ENCODE measurements at regions not wholly inside any gene's neighbourhood (a gene's known extent, or its start where the extent isn't known, plus 50 kb on each side); places are given as distances from the start of the nearest gene placed in this dataset.

DNA sequence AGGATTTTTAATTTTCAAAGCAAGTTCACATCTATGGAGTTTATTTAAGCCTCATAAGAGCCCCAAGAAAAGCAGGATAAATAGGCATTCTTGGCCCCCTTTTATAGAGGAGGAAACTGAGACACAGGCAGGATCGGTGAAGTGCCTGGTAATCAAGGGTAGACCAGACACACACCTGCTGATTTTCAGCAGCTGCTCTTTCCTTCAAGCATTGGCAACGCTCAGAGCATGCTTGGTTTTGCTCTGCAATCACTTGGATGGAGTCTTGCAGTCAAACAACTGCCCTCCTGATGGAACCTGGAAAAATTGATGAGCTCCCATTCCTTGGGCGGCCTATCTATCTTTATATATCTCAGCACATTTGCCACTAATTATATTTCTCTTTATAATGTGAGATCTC, 478.9 kb upstream of the CAMK1G start:
- TF ChIP-seq TRIM28 (IDR thresholded peaks at IDR 0.05; ENCODE audit: borderline replicate concordance, low read length) (no peak), ZNF19 (tag by site-specific recombination; IDR thresholded peaks at IDR 0.05; ENCODE audit: low read depth) (no peak), ZNF416 (tag by site-specific recombination; IDR thresholded peaks at IDR 0.05) (no peak), ZNF549 (tag by site-specific recombination; IDR thresholded peaks at IDR 0.05) (no peak), ZNF624 (tag by site-specific recombination; IDR thresholded peaks at IDR 0.05) (no peak), GFI1B (tag by site-specific recombination; IDR thresholded peaks at IDR 0.05) (no peak)
- TF ChIP-seq, protein P1, sequence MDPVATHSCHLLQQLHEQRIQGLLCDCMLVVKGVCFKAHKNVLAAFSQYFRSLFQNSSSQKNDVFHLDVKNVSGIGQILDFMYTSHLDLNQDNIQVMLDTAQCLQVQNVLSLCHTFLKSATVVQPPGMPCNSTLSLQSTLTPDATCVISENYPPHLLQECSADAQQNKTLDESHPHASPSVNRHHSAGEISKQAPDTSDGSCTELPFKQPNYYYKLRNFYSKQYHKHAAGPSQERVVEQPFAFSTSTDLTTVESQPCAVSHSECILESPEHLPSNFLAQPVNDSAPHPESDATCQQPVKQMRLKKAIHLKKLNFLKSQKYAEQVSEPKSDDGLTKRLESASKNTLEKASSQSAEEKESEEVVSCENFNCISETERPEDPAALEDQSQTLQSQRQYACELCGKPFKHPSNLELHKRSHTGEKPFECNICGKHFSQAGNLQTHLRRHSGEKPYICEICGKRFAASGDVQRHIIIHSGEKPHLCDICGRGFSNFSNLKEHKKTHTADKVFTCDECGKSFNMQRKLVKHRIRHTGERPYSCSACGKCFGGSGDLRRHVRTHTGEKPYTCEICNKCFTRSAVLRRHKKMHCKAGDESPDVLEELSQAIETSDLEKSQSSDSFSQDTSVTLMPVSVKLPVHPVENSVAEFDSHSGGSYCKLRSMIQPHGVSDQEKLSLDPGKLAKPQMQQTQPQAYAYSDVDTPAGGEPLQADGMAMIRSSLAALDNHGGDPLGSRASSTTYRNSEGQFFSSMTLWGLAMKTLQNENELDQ (tag by site-specific recombination; IDR thresholded peaks at IDR 0.05; ENCODE audit: low read depth), result no peak
- TF ChIP-seq, protein P2, sequence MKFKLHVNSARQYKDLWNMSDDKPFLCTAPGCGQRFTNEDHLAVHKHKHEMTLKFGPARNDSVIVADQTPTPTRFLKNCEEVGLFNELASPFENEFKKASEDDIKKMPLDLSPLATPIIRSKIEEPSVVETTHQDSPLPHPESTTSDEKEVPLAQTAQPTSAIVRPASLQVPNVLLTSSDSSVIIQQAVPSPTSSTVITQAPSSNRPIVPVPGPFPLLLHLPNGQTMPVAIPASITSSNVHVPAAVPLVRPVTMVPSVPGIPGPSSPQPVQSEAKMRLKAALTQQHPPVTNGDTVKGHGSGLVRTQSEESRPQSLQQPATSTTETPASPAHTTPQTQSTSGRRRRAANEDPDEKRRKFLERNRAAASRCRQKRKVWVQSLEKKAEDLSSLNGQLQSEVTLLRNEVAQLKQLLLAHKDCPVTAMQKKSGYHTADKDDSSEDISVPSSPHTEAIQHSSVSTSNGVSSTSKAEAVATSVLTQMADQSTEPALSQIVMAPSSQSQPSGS (tag by site-specific recombination; IDR thresholded peaks at IDR 0.05; ENCODE audit: low read depth), result no peak
- Histone ChIP-seq H3K4me3 (ENCODE audit: low read depth, low read length) (no peak overlapping the region), H3K9me3 (ENCODE audit: control insufficient read depth, insufficient read depth, low read depth, low read length) (no peaks in the 10 kb centered on the region), H3K36me3 (ENCODE audit: control insufficient read depth in 2 of 2, insufficient read depth in 1 of 2, low read length in 2 of 2) (no peaks in the 10 kb centered on the region), H3K4me1 (ENCODE audit: control insufficient read depth, insufficient read depth, low read length) (no peaks in the 10 kb centered on the region; the same call in 1 of the 2 replicates), H3K27ac (ENCODE audit: extremely low read depth, low read depth, low read length) (no peak overlapping the region)
- ChIA-PET POLR2A (no interaction called here), CTCF (no interaction called here)

DNA sequence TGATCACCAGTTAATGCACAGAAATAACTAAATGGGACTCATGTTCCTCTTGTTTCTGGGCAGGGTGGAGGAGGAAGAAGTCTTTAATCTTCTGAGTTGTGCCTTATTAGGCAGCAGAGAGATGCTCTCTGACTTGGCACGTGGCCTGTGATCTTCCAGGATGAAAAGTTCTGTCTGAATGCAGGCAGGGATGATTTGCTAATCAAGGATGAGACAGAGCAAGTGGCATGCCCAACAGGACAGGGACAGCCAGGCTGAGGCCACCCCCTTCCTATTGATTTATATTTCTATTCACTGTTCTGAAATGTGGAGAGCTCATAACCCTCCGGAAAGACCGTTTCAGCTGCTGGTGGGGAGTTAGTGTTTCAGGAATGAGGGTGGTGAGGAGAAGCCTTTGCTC, 477.8 kb upstream of the CAMK1G start:
- ChIA-PET POLR2A (no interaction called here), CTCF (no interaction called here)
- H3K9me3 ChIP-seq (ENCODE audit: control insufficient read depth, insufficient read depth, low read depth, low read length), result no peaks in the 10 kb centered on the region
- H3K27ac ChIP-seq (ENCODE audit: extremely low read depth, low read depth, low read length), result no peak overlapping the region
- TF ChIP-seq ZNF302 (tag by site-specific recombination; IDR thresholded peaks at IDR 0.05; ENCODE audit: low read depth) (no peak), ZNF138 (tag by site-specific recombination; IDR thresholded peaks at IDR 0.05; ENCODE audit: borderline replicate concordance) (no peak), ZFHX2 (tag by site-specific recombination; conservative IDR thresholded peaks at IDR 0.05) (no peak), ZNF621 (tag by site-specific recombination; IDR thresholded peaks at IDR 0.05) (no peak), ZNF677 (tag by site-specific recombination; IDR thresholded peaks at IDR 0.05) (no peak), ZBTB17 (tag by site-specific recombination; IDR thresholded peaks at IDR 0.05) (no peak), ZNF433 (tag by site-specific recombination; IDR thresholded peaks at IDR 0.05; ENCODE audit: low read depth) (no peak), ZNF426 (tag by site-specific recombination; IDR thresholded peaks at IDR 0.05) (no peak), SALL2 (tag by site-specific recombination; IDR thresholded peaks at IDR 0.05; ENCODE audit: borderline replicate concordance) (no peak)
- H3K36me3 ChIP-seq (ENCODE audit: control insufficient read depth in 2 of 2, insufficient read depth in 1 of 2, low read length in 2 of 2), result no peaks in the 10 kb centered on the region
- H3K4me3 ChIP-seq (ENCODE audit: low read depth, low read length), result no peak overlapping the region
- H3K4me1 ChIP-seq (ENCODE audit: control insufficient read depth, insufficient read depth, low read length), result no peaks in the 10 kb centered on the region; the same call in 1 of the 2 replicates

DNA sequence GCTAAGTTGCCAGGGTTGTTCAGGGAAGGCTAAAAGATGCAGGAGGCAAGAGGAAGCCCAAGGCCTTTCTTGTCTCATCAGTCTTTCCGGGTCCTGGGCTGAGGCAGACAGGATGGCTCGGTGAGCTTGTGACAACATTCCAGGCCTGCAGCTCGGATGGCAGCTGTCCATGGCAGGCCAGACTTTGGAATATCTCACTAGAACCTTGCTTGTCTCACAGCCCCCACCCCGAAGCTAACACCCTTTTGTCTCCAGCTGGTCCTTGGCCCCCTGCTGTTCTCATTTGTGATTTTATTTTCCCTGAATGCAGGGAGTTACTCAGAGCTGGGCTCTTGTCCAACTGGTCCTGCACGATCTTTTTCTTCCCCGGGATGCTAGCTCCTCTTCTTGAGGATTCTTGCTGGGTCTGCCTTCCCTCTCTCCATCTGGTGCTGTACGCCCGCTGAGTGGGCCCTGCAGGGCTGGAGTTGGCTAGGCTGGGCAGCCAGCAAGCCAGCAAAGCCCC, 477.2 kb upstream of the CAMK1G start:
- CTCF ChIA-PET, result interaction anchor here (0.7 kb wide), 2 partner anchors 77 to 453 kb away, joined by 3 read pairs; no protein-coding TSS in a partner anchor
- no peak overlapping the region for H3K27ac ChIP-seq (ENCODE audit: extremely low read depth, low read depth, low read length)
- H3K9me3 ChIP-seq (ENCODE audit: control insufficient read depth, insufficient read depth, low read depth, low read length), result no peaks in the 10 kb centered on the region
- H3K4me3 ChIP-seq (ENCODE audit: low read depth, low read length), result no peak overlapping the region
- no peaks in the 10 kb centered on the region for H3K36me3 ChIP-seq (ENCODE audit: control insufficient read depth in 2 of 2, insufficient read depth in 1 of 2, low read length in 2 of 2)
- H3K4me1 ChIP-seq (ENCODE audit: control insufficient read depth, insufficient read depth, low read length), result no peaks in the 10 kb centered on the region; the same call in 1 of the 2 replicates
- POLR2A ChIA-PET, result no interaction called here
- TF ChIP-seq, protein P3, sequence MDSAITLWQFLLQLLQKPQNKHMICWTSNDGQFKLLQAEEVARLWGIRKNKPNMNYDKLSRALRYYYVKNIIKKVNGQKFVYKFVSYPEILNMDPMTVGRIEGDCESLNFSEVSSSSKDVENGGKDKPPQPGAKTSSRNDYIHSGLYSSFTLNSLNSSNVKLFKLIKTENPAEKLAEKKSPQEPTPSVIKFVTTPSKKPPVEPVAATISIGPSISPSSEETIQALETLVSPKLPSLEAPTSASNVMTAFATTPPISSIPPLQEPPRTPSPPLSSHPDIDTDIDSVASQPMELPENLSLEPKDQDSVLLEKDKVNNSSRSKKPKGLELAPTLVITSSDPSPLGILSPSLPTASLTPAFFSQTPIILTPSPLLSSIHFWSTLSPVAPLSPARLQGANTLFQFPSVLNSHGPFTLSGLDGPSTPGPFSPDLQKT (IDR thresholded peaks at IDR 0.05; ENCODE audit: borderline replicate concordance, low read depth, low read length), result no peak
- TF ChIP-seq ZBTB7A (tag by site-specific recombination; IDR thresholded peaks at IDR 0.05; ENCODE audit: low read depth) (no peak), KLF8 (tag by site-specific recombination; IDR thresholded peaks at IDR 0.05) (no peak), GLIS1 (tag by site-specific recombination; IDR thresholded peaks at IDR 0.05) (peak; percentile 63), KLF7 (tag by site-specific recombination; IDR thresholded peaks at IDR 0.05; ENCODE audit: borderline replicate concordance) (no peak), ZBTB17 (tag by site-specific recombination; IDR thresholded peaks at IDR 0.05) (peak; percentile 56; the same call in 1 of the 2 replicates), ZIC2 (tag by site-specific recombination; IDR thresholded peaks at IDR 0.05) (peak; percentile 91)
- TF ChIP-seq, protein P4, sequence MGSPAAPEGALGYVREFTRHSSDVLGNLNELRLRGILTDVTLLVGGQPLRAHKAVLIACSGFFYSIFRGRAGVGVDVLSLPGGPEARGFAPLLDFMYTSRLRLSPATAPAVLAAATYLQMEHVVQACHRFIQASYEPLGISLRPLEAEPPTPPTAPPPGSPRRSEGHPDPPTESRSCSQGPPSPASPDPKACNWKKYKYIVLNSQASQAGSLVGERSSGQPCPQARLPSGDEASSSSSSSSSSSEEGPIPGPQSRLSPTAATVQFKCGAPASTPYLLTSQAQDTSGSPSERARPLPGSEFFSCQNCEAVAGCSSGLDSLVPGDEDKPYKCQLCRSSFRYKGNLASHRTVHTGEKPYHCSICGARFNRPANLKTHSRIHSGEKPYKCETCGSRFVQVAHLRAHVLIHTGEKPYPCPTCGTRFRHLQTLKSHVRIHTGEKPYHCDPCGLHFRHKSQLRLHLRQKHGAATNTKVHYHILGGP (tag by site-specific recombination; IDR thresholded peaks at IDR 0.05), result no peak
